ENCODE measurements at regions not wholly inside any gene's neighbourhood (a gene's known extent, or its start where the extent isn't known, plus 50 kb on each side); places are given as distances from the start of the nearest gene placed in this dataset.

DNA sequence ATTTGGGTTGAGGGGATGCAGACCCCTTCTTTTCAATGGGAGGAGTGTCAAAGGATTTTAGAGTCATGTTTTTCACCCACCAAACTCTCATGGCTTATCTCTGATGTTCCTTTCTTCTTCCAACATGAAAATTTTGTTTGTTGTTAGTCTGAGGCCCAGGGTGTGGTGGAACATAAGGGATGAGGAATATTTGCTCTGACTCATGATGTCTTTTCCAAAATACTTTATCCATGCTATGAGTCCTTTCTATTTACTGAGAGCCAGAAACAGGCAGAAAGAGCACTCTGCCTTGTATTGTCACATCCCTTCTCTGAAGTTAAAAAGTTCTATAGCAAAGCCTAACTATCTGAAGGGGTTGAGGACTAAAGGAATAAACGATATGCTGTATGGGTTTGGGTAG, 61.6 kb upstream of the GYPA start:
- DNase-seq = no peak

DNA sequence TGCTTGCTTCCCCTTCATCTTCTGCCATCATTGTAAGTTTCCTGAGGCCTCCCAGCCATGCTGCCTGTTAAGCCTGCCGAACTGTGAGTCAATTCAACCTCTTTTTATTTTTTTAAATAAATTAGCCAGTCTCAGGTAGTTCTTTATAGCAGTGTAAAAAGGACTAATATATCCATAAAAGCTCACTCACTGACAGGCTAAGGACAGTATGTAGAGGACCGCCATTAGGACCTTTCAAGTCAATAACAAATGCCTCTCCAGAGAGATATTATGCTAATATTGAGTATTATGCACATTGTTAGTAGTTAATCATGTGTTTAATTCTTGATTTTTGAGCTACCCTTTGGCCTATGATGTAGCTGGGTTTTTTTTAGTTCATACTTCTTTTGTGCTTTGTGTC, 62.6 kb upstream of the GYPA start:
- DNase-seq = no peak

DNA sequence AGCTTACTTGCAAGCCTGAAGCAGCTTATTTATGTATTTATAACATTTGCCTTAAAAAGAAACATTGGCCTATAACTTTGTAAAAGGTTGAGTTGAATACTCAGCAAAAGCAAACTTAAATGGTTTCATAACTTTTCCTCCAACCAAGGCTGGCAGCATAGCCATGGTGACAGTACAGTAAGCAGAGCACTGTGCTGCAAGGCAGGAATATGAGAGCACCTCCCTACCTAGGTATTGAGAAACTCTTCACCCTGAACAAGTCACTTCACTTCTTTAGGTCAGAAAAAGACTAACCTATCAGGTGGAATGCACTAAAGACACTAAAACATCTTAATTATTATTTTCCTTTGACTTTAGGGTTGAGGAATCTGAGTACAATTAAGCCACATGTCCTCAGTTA, 63.9 kb upstream of the GYPA start:
- DNase-seq = no peak

DNA sequence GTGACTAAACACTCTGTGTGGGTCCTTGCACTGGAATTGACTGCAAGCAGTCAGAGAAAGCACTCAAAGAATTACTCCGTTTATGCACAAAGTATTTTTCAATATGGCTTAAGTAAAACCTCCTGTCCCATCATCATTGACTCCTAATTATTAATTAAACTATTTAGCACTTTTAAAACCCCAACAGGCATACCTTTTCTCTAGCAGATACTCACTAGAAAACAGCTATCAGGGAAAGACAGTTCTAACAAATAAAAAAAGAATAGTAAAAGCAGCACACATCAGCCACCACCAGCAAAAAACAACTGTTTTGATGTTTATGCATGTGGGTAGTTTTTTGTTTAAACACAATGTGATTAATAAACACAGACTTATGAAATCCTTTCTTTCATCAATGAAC, 66.2 kb upstream of the GYPA start:
- no peak for DNase-seq

DNA sequence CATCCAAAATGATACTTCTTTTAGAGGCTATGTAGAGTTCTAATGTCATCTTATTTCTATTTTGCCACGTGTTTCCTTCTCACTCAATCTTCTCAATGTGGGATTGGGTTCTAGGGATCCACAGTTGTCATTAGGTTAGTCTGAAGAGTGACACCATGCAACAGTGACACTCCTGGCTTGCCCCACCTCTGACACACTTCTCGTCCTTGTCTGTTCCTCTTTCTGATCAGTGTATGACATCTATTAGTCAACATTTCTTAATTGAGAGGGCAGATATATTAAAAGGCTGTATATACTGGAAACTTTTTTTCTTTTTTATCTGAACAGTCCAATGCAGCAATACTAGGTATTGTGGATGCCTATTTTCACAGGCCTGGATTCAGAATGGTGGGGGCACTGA, 67.6 kb upstream of the GYPA start:
- DNase-seq = no peak

DNA sequence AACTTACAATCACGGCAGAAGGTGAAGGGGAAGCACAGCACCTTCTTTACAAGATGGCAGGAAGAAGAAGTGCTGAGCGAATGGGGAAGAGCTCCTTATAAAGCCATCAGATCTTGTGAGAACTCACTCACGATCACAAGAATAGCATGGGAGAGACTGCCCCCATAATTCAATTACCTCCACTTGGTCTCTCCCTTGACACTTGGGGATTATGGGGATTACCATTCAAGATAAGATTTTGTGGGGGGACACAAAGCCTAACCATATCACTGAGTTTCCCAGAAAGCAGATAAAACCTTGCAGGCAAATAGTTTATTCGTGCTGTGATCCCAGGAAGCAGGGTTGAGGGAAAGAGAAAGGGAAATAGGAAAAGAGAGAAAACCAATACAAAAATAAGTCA, 69.0 kb upstream of the GYPA start:
- no peak for DNase-seq

DNA sequence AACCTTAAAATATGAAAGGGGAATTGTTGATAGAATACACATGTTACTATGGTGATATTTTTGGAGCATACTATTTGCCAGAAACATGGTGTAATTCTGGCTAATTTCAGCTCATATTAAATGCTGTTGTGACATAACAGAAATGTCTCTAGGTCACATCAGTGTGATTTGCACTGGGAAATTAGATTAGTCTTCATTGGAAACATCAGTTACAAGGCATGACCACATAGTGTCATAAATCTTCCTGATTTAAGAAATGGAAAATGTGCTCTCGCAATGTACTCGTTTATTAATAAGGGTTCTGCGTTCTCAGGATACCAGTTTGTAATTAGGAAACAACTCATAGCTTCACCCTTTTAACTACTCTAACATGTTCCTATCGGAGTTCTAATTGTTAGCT, 72.9 kb upstream of the GYPA start:
- peak; percentile 27 for DNase-seq

DNA sequence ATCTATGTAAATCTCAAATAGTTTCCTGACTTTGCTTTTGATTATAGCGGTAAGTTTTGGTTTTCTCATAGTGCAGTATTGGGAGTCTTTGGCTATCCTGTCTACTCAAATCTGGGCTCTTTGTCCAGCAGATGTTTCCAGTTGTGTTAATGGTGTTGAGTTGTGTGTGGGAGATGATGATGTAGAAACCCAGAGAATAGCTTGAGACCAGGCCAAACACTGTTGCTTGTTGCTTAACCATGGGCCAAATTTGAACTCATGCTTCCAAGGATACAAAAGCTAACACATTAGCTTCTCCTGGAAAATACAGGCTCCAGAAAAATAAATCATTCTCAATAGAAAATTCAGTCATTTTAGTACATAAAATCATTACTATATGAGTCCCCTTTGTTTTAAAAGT, 82.6 kb upstream of the GYPA start:
- peak; percentile 69 for DNase-seq

DNA sequence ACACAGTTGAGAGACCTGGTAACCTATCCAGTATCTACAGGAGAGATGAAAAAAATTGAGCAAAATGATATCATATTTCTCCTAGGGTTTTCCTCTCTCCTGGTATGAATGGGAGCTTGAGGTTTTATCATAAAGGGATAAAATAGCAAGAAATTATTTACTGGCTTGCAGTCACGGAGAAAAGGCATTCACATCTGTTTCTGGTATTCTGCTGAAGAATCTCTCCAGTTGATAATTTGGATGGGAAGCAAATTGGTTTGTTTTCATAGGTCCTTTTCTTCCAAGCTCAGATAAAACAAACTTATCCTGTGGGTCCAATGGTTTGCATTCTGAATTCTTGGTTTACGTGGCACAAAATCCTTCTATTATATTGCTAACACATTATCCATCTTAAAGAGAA, 83.1 kb upstream of the GYPA start:
- DNase-seq = peak; percentile 21

DNA sequence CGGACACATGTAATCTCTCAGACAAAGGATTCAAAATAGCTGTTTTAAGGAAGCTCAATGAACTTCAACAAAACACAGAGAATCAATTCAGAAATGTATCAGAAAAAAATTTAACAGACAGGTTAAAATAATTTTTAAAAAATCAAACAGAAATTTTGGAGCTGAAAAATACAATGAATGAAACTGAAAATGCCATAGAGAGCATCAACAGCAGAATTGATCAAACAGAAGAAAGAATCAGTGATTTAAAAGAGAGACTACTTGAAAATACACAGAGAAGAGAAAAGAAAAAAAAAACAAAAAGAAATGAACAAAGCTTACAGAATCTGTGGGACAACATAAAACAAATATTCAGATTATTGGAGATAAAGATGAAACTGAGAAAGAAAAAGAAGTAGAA, 118.8 kb upstream of the GYPA start:
- DNase-seq = no peak

DNA sequence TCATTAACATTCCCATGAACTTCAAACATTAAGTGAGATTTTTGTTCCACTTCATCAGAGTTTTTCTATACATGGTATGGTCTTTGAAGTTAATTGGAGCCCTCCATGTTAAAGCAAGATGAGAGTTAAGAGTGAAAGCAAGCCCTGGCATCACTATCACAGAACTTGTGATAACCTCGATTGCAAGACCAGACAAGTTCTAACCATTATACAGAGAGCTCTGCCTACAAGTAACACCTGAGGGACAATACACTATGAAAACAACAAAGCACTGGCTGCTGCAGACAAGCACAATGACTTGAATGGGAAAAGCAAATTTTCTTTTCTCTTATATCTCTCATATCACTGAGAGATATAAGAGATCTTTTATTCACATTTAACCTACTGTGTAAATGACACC, 126.6 kb upstream of the GYPA start:
- DNase-seq = no peak

DNA sequence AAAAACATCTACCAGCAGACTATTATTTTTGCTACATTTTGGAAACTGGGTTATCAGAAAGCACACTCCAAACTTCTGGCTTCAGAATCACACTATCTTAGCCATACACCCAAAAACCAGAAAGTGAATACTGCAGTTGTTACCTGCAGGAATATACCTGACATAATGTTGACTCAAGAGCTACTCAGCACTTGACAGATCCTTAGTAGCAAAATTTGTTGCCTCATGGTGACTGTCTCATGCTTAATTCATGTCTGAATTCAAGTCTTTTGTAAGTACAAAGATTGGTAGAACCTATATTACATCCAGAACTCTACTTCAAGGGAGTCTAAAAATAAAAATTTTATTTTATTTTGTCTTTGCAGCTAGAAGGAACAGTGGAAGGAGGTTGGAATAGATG, 140.2 kb upstream of the GYPA start:
- no peak for DNase-seq

DNA sequence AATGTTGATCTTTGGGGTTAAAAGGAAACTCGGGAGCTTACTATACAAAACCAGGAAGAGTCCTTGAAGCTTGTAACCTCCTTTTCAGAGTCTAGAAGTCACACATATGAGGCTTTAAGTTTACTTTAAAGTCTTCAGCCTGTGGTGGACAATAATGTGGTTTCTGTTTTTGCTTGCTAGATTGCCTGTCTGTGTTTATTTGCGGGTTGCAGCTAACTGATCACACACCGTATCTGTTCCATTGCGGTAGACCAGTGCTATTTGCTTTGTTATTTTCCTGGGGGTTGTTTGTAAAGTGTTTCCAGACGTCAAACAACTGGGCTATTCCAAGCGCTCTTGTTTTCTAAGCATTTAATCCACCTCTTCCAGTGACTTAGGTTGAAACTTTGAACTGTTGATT, 143.0 kb upstream of the GYPA start:
- DNase-seq = no peak

DNA sequence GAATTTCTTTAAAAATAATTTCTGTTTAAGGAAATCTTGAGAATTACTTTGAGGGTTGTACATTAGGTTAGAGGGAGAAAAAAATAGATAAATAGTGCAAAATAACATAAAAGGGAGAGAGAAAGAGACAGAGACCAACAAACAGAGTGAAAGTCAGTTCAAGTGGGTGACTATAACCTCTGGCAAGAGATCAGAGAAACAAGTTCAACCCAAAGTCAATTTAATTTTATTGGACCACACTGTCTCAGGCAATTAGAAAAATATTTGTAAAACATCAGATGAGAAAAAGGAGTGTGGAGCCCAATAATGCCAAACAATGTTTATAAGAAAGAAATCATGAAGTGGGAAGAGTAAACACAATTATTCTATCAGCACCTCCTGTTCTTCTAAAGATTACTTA, 143.5 kb upstream of the GYPA start:
- DNase-seq = no peak

DNA sequence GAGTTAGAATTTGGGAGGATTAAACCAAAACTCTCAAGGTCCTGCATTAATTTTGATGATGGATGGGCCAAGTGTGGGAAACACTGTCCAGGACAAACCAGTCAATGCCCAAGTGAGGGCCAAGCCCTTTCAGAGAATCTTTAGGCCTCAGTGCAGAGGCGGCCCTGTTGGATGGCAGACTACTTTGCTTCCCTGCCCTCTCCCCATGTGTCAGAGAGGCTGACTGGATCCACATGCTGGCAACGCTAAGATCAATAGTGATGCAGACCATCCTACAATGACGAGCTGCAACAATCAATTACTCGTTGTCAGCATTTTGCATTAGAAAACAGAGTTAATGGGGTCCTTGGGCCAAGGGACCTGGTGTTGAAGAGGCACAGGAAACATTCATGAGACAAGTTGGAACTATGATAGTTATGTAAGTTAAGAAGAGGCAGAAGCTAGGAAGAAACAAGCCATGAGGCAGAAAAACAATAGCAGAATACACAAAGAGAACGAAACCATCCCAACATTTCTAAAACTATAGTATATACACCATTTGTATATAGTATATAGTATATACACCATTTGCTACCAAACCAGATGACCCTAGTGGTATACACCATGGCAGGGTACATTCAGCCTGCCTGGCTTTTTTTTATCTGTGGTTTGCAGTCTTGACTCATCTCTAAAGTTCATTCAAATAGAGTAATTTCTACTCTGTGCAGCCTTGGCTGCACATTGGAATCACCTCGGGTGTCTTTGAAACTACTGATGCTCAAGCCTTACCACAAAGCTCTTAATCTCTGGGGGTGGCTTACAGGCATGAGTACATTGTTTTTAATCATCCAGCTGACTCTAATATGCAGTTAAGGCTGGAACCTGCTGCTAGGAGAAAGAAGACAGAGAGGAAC, 147.7 kb upstream of the GYPA start:
- DNase-seq = no peak

DNA sequence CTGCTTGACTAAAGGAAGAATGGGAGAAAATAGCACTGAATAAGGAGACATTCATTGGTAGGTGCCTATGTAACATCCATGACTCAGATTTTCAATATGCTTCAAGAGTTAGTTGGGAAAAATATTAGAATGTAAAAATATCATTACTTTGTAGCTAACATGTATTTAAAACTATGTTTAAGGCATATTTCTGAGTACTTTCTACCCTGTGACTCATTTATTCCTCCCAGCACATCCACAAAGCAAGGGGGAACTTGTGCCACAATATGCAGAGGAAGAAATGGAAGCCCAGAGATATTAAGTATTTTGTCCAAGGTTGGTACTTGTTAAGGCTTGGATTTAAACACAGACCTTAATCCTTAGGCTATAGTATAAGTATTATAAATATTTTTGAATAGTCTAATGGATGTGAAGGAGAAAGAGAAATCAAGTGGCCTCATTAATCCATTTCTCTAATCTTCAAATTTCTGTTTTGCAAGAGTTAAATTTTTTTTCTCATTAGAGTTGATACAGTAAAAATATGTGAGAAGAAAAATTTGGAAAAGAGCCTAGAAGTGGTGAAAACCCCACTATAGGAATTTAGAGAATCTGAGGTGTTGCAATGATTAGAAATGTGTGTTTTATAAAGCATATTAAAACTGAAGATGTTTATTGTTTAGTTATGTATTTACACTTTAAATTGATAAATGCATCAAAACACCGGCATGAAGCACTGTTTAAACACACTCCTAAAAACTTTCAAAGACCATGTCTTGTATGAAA, 149.3 kb upstream of the GYPA start:
- DNase-seq = no peak

DNA sequence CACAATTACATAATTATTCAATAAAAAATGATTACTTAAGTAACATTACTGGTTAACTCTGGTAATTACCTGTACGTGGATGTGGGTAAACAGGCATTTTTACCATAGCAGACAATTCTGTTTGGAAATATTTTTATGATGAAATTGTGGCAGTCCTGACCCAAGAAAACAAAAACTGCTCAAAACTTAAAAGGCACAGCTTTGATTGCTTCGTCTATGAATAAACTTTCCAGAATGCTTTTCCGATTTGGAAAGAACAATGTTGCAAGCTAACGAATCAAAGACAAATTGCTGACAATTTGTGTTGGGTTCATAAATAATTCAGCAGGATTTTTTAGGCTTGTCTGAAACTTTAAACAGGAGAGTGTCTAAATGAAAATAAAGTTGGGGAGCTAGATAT, 150.6 kb upstream of the GYPA start:
- no peak for DNase-seq

DNA sequence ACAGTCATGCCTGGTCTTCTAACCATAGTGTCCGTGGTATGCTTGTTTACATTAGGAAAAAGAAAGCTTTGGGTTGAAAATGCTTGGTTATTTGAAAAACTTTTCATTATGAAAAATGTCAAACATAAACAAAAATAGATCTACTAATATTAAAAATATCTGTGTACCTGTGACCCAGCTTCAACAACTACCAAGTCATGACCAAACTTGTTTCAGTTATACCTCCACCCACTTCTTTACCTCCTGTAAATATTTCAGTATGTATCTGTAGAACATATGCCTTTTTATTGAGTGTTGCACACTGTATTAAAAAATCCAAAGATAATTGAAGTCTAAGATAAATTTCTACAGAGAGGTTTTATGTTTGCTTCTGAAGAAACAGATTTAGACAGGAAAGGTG, 153.7 kb upstream of the GYPA start:
- DNase-seq = no peak

DNA sequence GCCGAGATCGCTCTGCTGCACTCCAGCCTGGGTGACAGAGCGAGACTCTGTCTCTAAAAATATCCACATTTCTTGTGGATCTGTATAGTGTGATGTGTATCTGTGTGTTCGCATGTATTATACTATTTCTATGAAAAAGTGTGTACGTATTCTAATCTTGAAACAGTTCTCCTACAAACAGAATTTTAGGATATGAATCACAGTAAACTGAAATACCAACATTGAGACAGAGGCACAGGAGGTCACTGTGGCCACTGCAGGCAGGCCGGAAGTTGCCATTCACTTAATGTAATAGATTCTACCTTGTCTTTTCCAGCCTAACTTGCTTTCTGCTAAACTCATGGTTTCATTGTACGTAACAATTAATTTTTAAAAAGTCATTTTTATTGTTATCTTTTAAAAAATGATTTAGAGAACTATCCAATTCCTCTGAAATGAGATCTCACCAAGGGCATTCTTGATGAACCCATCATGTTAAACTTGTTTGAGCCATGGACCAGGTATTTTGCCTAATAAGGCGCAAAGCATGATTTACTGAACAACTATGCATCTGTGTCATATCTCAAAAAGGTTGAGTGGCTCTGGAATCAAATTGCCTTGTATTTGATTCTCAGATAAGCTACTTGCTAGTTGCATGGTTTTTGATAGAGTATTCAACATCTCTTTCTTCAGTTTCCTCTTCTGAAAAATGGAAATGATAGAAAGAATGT, 154.9 kb upstream of the GYPA start:
- DNase-seq = no peak

DNA sequence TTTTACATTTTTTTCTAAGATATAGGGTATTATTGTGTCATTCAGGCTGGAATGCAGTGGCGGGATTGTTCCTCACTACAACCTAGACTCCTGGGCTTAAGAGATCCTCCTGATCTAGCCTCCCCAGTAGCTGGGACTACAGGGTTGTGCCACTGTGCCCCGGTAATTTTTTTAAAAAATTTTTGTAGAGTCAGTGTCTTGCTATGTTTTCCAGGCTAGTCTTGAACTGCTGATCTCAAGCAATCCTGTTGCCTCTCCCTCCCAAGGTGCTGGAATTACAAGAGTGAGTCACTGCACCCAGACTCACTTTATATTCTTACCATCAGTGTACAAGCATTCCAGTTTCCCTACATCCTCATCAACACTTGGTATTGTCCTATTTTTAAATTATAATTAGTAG, 156.4 kb upstream of the GYPA start:
- DNase-seq = no peak

DNA sequence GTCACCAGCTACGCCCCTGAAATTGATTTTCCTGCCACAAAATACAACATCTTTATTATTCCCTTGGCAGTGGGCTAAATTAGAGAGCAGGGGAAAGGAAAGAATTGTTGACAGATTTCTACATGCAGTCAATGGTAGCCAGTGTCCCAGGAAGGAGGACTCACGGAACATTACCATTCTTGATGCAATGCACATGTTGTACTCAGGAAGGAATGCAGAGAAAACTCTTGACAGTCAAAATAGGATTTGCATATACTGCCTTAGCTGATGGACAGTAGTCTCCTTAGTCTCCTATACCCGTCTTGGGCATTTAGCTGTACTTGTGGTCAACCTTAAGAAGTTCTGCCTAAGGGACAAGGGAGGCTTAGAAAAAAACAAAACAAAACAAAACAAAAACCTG, 158.0 kb upstream of the GYPA start:
- DNase-seq = no peak

DNA sequence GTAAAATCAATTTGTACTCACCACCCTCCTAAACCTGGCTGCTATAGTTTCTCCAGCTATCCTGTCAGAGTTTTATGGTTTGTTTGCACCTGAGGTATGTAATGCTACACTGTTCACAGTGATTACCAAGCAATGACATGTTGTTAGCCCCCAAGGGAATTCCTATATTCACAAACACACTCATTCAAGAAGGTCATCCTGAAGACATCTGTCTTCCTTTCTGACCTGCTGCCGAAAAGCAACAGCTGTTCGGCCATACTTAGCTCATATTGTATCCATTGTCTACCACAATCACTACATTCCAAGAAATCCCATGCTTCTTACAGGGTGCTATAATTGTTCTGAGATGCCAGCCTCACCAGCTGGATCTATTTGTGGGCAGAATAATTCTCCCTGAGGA, 160.1 kb upstream of the GYPA start:
- DNase-seq = no peak

DNA sequence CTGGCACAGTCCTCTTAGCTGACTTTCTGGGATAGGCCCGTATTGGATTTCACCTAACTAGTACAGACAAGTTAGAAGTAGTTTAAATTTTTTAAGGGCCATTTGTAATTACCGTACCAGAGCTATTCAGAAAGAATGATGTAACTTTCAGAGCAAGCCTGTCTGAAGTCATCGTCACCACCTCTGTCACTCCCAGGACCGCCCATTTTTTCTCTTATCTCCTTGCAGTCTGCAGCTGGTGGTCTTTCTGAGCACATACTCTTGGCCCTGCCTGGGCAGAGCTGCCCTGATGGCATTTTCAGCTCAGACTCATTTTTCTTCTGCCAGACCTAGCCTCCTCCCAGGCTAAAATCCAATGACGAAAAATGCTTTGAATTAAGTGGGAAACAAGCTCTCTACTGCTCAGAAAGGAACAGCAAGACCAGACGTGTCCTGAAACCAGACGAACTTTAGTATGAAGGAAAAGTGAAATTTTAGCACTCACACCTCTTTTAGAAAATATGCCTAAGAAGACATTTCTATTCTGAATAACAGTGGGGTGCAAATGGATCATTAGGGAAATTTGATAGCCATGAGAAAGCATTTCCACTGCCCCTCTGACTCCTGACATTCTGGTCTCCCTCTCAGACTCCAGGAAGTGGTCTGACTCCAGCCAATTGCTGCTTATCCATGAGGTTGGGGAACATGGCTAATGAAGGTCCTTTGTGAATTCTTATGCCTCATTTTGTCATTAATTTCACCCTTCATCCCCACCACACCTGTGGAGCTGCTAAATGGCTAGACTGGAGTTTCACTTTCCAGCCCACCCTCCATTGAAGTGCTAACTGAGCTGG, 162.4 kb upstream of the GYPA start:
- DNase-seq = no peak
